Right atrium auricular region (tissue), 2 donors: ENCODE measurements at regions not wholly inside any gene's neighbourhood (a gene's known extent, or its start where the extent isn't known, plus 50 kb on each side); places are given as distances from the start of the nearest gene placed in this dataset.
A peak's percentile ranks its signal among the peaks of the same experiment; 100 is the strongest.

ENCODE experiments used
- DNase-seq: peaks from one replicate; pipeline ENCODE4 v3.0.0-alpha.2; 2019; ENCODE audit warnings: low spot score
- H3K27ac ChIP-seq, 2 donors: fragments of 200-600 bp; sonication (generic); 1 replicate in 1 of 2; 2 replicates in 1 of 2; pipeline ENCODE4 v1.5.1; 2016 to 2019
- H3K27me3 ChIP-seq, 2 donors: fragments of 200-600 bp; sonication (generic); one replicate each; pipeline versions ENCODE4 v1.5.1 to v1.6.0; 2017 to 2019
- H3K36me3 ChIP-seq: fragments of 200-600 bp; sonication (generic); one replicate; pipeline ENCODE4 v1.5.1; 2016
- H3K4me1 ChIP-seq, 2 donors: fragments of 200-600 bp; sonication (generic); one replicate each; pipeline versions ENCODE4 v1.5.1 to v1.6.0; 2017 to 2019
- H3K4me3 ChIP-seq, 2 donors: fragments of 200-600 bp; sonication (generic); 1 replicate in 1 of 2; 2 replicates in 1 of 2; pipeline ENCODE4 v1.5.1; 2017 to 2019; ENCODE audit warnings: mild to moderate bottlenecking in 1 of 2, moderate library complexity in 1 of 2
- H3K9me3 ChIP-seq, 2 donors: fragments of 200-600 bp; sonication (generic); one replicate each; pipeline ENCODE4 v1.5.1; 2019
- TF ChIP-seq, protein P1 (sequence below), 2 donors: fragments of 200-600 bp; sonication (generic); IDR thresholded peaks; one replicate each; pipeline ENCODE4 v1.5.1; 2019; ENCODE audit warnings: antibody characterized with exemption in 2 of 2

DNA sequence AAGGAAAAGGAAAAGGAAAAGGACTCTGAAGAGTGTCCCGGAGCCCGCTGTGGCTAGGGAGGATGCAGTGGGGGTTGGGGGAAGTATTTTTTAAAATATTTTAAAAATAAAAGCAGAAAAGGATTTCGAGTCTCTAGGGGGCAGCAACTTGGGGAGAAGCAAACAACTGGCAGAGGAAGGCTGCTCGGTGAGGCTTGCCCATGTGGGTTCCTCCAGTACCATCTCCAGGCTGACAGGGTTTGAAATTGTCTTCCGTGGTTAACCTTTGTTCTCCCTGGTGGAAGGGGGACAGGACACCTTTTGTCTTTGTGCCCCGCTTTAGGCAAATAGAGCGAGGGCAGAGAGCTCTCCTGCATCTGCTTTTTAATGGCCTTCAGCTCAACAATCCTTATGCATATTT is 60.4 kb upstream of the SNX9 start:
- Histone ChIP-seq H3K4me3 (no peak overlapping the region), H3K36me3 (no peaks in the 10 kb centered on the region), H3K27me3 (no peaks in the 10 kb centered on the region), H3K4me1 (peaks cover 0 to 27% of the 10 kb centered on the region in 2 donors), H3K27ac (no peak overlapping the region), H3K9me3 (no peaks in the 10 kb centered on the region)
- TF ChIP-seq, protein P1, sequence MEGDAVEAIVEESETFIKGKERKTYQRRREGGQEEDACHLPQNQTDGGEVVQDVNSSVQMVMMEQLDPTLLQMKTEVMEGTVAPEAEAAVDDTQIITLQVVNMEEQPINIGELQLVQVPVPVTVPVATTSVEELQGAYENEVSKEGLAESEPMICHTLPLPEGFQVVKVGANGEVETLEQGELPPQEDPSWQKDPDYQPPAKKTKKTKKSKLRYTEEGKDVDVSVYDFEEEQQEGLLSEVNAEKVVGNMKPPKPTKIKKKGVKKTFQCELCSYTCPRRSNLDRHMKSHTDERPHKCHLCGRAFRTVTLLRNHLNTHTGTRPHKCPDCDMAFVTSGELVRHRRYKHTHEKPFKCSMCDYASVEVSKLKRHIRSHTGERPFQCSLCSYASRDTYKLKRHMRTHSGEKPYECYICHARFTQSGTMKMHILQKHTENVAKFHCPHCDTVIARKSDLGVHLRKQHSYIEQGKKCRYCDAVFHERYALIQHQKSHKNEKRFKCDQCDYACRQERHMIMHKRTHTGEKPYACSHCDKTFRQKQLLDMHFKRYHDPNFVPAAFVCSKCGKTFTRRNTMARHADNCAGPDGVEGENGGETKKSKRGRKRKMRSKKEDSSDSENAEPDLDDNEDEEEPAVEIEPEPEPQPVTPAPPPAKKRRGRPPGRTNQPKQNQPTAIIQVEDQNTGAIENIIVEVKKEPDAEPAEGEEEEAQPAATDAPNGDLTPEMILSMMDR (IDR thresholded peaks at IDR 0.05), result peak in 1 of 2 donors; percentile 22
- DNase-seq, result peak; percentile 42

DNA sequence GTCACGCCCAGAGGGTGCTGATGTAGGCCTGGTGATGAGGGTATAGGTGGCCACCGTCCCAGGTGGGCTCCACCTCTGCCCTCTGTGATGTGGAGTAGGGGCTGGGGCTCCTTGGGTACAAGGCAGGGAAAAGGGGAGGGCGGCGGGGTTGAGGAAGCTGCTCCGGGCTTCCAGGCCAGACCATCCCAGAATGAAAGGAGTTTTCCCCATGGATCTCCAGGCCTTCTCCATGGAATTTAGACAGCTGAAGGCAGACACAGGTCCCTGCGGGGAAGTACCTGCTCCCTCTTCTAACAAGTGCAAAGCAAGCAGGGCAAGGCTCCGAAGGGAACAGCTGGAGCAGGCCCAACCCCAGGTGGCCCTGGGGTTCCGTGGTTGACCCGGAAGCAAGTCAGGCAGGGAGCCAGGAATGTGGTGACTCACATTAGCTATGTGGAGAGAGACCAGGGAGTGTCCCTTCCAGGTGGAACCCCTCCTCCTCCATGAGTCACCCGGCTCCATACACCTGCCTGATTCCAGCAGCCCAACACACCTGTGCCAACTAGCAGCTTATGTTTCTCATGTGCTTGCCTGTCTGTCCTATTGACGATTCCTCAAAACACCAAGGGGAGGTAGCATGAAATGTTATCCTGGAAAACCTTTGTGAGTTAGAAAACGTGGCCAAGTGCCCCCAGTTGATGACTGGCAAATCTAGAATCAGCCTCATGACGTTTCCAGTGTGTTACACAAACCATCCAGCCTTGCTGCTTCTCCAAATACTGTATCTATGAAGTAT is 59.7 kb upstream of the SNX9 start:
- Histone ChIP-seq H3K27ac (peak overlapping the region; percentile 45 to 48), H3K4me3 (no peak overlapping the region), H3K4me1 (peaks cover 0 to 27% of the 10 kb centered on the region in 2 donors), H3K27me3 (no peaks in the 10 kb centered on the region), H3K9me3 (no peaks in the 10 kb centered on the region), H3K36me3 (no peaks in the 10 kb centered on the region)
- TF ChIP-seq, protein P1 (IDR thresholded peaks at IDR 0.05), result no peak
- no peak for DNase-seq

- Histone ChIP-seq H3K9me3 (no peaks in the 10 kb centered on the region), H3K36me3 (no peaks in the 10 kb centered on the region), H3K4me3 (no peak overlapping the region), H3K4me1 (peaks cover 0 to 27% of the 10 kb centered on the region in 2 donors), H3K27me3 (no peaks in the 10 kb centered on the region), H3K27ac (peak overlapping the region; percentile 45 to 48)
- DNase-seq, result no peak
- TF ChIP-seq, protein P1 (IDR thresholded peaks at IDR 0.05), result no peak
Observed at GRCh38 chr6:157763904-157764177, 59.2 kb upstream of the SNX9 start.

DNA sequence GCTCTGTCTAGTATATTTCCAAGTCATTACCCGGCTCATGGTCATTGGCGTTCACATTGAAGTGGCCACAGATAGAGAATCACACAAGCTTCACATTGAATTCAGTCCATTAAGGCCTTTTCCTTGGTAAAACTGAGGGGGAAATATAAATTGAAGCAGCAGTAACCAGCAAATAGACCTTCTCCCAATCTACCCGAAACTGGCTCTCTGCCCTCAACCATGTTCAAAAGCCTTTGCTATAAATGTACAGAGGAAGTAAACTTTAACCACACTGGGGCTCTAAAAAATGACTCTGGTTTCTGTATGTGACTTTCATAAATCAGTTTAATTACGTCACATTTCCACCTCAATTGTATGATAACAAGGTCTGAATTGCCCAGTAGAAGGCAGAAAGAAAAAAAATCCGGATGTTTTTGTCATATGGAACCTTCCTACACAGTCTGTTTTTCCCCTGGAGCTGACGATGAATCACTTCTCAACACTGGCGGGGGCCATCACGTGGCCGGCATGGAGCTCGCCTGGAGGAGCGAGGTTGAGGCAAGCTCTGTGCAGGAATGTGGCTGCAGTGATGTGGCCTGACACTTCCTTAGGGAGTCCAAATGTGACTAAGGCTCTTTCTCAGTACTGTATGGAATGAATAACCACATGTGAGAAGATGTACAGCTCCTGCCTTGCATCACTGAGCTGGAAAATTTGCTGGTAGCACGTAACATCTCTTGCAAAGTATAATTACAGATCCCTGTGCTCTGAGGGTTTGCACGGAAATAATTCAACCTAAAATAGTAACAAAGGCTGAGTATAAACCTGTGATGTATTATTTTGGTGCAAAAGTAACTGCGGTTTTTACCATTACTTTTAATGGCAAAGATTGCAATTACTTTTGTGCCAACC is 58.6 kb upstream of the SNX9 start:
- TF ChIP-seq, protein P1 (IDR thresholded peaks at IDR 0.05), result no peak
- no peaks in the 10 kb centered on the region for H3K9me3 ChIP-seq
- H3K27ac ChIP-seq, result peak overlapping the region; percentile 45 to 48
- no peak overlapping the region for H3K4me3 ChIP-seq
- no peaks in the 10 kb centered on the region for H3K27me3 ChIP-seq
- H3K36me3 ChIP-seq, result no peaks in the 10 kb centered on the region
- peak; percentile 94 for DNase-seq
- peaks cover 0 to 27% of the 10 kb centered on the region in 2 donors for H3K4me1 ChIP-seq

DNA sequence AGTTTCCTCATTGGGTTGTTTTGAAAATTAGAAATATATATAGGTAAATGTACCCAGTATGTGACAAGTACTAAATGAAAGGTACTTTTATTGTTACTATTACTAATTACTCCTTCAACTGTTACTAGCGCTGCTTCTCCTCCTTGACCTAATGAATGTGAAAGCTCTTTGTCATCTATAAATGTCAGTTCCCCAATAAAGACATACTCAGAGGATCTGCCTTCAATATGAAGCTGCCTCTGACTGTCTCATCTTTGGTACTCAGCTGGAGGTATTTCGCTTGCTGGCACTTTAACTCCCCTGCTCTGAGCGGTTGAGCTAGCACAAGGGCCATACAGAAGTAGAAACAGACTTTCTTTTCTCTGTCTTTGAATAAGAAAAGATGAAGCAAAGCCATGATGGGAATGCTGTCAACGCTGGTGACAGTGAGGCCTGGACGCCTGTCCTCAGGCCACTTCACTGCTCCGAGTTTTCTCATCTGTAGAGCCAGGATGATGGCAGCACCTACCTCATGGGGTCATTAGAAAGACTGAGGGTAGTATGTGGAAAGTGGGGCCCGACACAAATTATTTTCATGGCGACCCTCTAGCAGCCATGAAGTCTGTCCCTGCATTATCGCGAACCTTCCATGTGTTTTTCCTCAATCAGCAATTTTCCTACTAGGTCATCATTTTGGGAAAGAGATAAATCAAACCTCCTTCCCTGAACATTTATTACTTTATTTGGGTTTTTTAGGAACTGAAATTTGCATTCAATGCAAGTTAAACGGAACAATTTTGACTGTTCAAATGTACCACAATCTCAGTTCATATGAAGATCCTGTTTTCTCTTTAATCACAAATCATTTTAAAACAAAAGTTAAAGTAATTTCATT is 55.9 kb upstream of the SNX9 start:
- H3K9me3 ChIP-seq, result no peaks in the 10 kb centered on the region
- peak overlapping the region in 1 of 2 donors; percentile 7 for H3K27ac ChIP-seq
- H3K4me3 ChIP-seq, result no peak overlapping the region
- peaks cover 0 to 22% of the 10 kb centered on the region in 2 donors for H3K4me1 ChIP-seq
- TF ChIP-seq, protein P1 (IDR thresholded peaks at IDR 0.05), result no peak
- H3K36me3 ChIP-seq, result no peaks in the 10 kb centered on the region
- no peaks in the 10 kb centered on the region for H3K27me3 ChIP-seq
- no peak for DNase-seq
